HG03103 (cell line): ENCODE measurements at regions not wholly inside any gene's neighbourhood (a gene's known extent, or its start where the extent isn't known, plus 50 kb on each side); places are given as distances from the start of the nearest gene placed in this dataset.
"Not testable (repeated sequence)": the region's sequence is repeated elsewhere in the genome, so short reads cannot be mapped to it uniquely, and the experiment has no call there.

Source experiments
- ATAC-seq: cut with Tn5 transposase; IDR thresholded peaks from one replicate; pipeline ENCODE4 v1.9.1; 2021; ENCODE audit warnings: low read depth; ENCODE audit not compliant: unreplicated experiment

DNA sequence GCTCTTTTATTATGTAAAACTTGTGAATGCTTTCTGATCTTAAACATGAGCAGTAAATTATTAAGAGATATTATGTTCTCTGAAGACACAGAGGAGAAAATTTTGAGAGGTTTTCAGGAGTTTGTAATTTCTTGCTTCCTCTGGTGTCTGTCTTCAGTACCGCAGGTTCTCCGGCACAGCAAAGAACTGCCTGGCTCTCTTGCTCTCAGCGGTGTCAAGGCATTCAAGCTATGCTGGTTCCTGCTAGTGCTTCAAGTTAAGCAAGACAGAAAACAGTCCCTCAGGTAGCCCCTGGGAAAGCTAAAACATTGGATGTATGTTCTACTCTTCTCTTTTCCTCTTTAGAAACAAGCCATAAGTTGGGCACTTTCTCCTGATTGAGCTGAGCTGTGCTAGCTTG, 120.2 kb upstream of the CENPE start:
- no peak for ATAC-seq

DNA sequence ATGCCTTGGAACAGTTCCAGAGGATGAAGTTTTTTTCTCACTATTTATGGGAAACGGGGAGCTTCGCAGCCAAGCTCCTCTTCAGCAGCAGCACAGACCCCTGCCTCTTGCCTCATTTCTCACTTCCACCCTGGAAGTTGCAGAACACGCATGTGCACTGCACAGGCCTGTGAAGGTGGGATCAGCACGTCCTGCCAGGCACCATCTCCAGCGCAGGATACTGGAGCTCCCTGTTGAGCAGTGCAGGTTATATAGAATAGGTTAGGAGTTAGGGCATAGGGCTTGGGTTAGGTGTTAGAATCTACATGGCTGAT, 110.1 kb upstream of the CENPE start:
- ATAC-seq = no peak

DNA sequence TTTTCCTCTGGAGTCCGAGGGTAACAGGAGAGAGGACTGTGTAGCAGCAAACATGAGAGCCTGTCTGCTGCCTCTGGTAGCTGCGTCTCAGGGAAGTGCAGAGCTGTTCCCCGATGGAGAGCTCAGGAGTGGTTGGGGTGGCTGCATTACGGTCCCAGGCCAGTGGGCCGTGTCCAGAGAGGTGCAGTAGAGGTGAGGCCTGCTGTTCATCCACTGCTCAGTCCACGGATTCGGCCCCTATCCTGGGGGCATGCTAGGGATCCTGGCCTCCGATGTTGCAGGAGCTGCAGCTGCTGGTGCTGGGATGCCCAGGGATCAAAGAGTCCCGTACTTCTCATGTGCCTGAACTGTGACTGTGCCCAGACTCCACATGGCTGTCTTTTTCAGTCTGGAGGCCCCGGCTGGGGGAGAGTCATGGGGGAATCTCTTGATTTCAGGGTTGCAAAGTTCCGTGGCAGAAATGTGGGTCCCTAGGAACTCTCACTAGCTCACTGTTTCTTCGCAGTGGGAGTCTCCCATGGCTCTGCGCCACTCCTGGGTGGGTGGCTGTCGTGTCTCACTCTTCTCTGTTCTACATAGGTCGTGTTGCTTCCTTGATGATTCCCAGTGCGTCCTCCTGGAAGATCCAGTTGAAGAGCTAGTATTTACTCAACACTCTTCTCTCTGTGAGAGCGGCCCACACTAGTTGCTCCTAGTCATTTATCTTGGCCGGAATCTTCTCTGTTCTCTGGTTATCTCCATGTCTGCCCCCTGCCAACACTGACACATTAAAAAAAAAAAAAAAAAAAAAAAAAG, 109.5 kb upstream of the CENPE start:
- no peak for ATAC-seq

DNA sequence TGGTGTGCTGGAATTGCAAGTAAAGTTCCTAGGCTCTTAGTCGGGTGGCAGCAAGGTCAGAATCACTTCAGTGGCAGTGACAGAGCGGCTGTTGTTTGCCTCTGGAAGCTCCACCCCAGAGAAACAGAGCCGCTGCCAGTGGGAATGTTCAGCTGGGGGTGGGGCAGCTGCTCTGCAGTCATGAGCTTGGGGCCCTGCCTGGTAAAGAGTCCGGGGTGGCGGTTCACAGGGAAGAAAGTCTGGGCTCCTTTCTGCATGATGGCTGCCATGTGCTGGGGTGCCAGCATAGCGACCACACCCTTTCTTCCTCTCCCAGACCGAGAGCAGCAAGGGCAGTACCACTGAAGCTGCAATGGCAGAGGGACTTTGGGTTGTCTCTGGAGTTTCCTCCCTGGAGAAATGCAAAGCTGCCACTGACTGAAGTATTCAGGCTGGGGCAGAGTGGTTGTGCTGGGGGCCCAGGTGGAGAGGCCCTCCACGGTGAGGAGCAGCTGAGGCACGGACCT, 108.8 kb upstream of the CENPE start:
- no peak for ATAC-seq

DNA sequence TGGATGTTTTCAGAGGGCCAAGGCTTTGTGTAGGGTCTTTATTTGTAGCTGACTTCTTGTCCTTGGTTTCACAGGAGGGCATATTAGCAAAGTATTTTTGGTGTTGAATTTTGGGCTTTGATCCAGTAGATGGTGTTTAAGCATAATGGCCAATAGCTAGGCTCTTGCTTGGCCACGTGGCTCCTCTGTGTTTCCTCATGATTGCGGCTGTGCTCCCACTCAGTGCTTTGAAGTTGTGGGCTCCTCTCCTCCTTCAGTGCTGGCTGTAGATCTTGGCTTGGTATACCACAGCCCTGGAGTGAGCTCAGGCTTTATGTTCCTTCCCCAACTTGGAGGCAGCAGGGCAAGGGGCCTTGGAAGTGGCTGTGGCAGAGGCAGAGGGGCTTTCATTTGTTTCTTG, 107.2 kb upstream of the CENPE start:
- ATAC-seq = no peak

DNA sequence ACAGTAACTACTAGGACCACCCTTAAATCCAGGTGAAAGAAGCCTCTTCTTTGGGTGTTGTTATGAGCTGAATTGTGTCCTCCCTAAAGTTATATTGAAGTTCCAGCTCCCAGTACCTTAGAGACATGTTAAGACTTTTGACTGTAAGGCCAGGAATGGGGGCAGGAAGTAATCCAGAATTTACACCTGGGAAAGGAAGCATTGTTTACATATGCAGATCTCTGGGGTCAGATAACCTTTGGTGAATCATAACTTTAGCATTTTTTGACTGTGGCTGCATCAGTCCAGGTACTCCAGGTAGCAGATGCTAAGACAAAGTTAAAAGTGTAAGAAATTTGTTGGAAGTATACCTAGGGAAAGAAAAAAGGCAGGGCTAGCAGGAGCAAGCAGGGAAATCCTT, 104.9 kb upstream of the CENPE start:
- ATAC-seq = no peak

DNA sequence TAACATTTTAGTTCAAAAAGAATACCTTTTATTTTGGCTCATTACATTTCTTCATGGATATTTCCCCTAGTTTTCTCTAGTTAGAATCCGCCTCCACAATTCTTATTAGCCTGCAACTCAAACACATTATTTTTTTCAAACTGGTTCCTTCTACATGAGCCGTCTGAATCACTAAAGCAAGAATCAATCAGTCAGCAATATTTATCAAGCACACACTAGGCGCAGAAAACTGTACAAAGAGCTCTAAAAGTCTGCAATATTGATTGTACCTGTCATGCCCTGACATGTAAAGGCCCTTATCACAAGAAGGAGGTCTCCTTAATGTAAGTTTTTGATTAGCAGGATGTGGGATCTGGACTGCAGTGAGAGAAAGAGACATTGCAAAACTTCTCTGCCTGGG, 94.8 kb upstream of the CENPE start:
- no peak for ATAC-seq

DNA sequence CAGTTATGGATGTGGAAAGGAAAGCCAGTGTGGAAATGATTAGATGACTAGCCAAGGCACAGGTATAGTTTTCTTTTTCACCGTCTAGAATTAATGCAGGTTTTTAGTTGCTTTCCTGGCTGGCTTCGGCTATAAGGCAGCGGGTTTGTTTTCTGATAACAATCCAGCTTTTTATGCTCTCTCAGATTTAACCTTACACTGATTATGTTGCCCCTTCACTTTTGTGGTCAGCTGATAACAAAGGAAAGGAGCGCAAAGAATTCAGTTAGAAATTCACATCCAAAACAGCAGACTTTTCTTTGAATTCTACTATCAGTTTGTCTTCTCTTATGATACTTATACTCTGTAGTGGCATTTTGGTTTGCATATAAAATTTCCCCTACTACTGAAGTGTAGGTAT, 94.2 kb upstream of the CENPE start:
- no peak for ATAC-seq

DNA sequence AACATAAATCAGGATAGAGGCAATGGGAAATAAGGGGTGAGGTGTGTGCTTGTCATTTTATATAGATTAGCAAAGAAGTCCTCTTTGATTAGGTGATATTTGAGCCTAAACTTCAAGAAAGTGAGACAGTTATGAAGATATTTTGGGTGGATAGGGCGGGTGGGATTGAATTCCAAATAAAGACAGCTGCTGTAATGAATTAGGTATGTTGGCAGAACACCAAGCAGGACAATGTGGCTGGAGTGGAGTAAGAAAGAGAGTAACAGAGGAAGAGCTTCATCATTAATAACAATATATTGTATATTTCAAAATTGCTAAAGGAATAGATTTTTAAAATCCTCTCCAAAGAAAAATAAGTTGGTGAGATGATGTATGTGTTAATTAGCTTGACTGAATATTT, 91.0 kb upstream of the CENPE start:
- no peak for ATAC-seq

DNA sequence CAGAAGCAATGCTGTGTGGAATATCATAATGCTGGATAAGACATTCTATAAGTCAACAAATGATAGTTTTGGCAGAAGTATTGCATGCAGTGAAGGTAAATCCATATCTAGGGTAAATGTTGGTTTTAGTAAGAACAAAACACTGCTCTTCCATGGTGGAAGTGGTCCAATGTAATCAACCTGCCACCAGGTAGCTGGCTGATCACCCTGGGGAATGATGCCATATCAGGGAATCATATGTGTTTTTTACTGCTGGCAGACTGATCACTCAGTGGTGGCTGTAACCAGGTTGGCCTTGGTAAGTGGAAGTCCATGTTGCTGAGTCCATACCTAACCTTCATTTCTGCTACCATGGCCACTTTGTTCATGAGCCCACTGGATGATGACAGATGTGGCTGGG, 74.0 kb upstream of the CENPE start:
- ATAC-seq = no peak

DNA sequence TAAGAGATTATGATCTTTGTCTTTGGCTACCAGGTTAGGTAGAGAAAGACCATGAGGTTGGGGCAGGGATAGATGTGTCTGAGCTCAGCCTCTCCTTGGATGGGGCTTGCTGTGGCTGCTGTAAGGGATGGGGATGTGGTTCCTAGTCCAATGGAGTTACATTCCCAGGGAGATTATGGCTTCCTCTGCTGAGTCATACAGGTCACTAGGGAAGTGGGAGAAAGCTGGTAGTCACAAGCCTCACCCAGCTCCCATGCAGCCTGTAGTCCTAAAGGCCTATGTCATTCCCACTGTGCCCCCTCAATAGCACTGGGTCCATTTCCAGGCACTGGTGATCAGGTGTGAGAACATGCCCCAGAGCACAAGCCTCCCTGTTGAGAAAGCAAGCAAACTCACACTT, 70.6 kb upstream of the CENPE start:
- ATAC-seq = no peak

DNA sequence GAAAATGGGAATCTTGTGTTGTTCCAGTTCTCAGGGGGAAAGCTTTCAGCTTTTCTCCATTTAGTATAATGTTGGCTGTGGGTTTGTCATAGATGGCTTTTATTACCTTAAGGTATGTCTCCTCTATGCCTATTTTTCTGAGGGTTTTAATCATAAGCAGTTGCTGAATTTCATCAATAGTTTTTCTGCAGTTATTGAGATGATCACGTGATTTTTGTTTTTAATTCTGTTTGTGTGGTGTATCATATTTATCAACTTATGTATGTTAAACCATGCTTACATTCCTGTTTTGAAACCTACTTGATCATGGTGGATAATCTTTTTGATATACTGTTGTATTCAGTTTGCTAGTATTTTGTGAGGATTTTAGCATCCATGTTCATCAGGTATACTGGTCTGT, 66.8 kb upstream of the CENPE start:
- ATAC-seq = no peak

DNA sequence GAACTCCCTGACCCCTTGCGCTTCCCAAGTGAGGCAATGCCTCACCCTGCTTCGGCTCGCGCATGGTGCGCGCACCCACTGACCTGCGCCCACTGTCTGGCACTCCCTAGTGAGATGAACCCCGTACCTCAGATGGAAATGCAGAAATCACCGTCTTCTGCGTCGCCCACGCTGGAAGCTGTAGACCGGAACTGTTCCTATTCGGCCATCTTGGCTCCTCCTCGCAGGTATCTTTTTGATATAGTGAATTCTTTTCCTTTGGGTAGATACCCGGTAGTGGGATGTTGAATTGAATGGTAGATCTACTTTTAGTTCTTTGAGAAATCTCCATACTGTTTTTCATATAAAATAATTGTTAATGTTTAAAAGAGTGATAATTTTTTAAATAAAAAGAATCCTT, 57.9 kb upstream of the CENPE start:
- ATAC-seq = not testable (repeated sequence)
